ENCODE measurements at regions not wholly inside any gene's neighbourhood (a gene's known extent, or its start where the extent isn't known, plus 50 kb on each side); places are given as distances from the start of the nearest gene placed in this dataset.

DNA sequence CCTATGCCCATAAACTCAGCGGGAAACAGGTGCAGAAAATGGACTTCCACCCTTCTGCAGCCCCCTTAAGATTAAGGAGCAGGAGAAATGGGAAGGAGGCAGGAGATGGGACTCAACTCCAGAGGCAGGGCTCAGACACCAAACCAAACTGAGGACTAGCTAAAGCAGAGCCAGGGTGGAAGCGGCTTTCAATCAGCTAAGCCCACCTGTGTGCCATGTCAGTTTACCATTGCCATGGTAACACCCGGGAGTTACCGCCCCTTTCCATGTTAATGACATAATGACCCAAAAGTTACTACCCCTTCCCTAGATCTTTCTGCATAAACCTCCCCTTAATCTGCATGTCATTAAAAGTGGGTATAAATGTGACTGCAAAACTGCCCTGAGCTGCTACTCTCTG lies 653.5 kb downstream of the PTPRU start:
- Histone ChIP-seq H3K27me3 (ENCODE audit: control insufficient read depth, insufficient read depth, low read length) (no peaks in the 10 kb centered on the region), H3K27ac (ENCODE audit: low read length) (no peak overlapping the region), H3K36me3 (ENCODE audit: control insufficient read depth, low read depth, low read length) (no peaks in the 10 kb centered on the region), H3K4me3 (ENCODE audit: low read length) (no peak overlapping the region), H3K4me1 (ENCODE audit: control insufficient read depth, low read depth, low read length) (no peaks in the 10 kb centered on the region), H3K9ac (ENCODE audit: low read length) (no peak overlapping the region), H3K9me3 (ENCODE audit: control insufficient read depth, low read depth, low read length) (no peaks in the 10 kb centered on the region)

DNA sequence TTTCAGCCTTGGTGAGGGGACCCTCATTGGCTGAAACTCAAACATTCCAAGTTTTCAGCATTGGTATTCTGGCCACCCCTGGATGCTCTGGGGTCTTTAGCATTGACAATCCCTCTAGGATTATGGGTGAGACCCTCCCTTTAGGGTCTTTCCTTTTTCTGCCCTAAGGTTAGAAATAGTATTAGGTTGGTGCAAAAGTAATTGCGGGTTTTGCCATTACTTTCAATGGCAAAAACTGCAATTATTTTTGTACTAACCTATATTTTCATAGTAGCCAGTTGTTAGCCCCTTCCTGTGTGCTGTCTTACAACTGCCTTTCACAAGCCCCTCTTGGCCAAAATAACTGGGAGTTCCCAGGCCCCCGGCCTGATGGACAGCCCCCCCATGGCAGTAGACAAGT lies 648.4 kb downstream of the PTPRU start:
- Histone ChIP-seq H3K4me3 (ENCODE audit: low read length) (no peak overlapping the region), H3K27me3 (ENCODE audit: control insufficient read depth, insufficient read depth, low read length) (no peaks in the 10 kb centered on the region), H3K9me3 (ENCODE audit: control insufficient read depth, low read depth, low read length) (no peaks in the 10 kb centered on the region), H3K9ac (ENCODE audit: low read length) (no peak overlapping the region), H3K4me1 (ENCODE audit: control insufficient read depth, low read depth, low read length) (no peaks in the 10 kb centered on the region), H3K36me3 (ENCODE audit: control insufficient read depth, low read depth, low read length) (no peaks in the 10 kb centered on the region), H3K27ac (ENCODE audit: low read length) (no peak overlapping the region)

DNA sequence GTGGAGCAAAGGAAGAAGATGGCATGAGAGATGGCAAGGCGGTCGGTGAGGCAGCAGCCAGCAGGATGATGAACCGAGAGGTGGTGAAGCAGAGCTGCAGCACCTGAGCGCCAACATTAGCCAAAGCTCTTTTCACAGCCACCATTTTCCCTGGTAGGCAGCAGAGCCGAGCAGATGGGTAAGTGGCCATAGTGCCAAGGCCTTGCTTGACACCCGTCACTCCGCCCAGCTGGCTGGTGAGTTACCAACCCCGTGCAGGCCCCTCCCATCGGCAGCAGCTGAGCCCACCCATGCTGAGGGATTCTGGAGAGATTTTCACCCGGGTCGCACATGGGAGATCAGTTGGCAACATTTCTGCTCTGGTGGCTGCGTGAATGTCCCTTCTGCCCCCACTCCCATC lies 647.7 kb downstream of the PTPRU start:
- H3K27me3 ChIP-seq (ENCODE audit: control insufficient read depth, insufficient read depth, low read length): no peaks in the 10 kb centered on the region
- no peaks in the 10 kb centered on the region for H3K9me3 ChIP-seq (ENCODE audit: control insufficient read depth, low read depth, low read length)
- H3K27ac ChIP-seq (ENCODE audit: low read length): no peak overlapping the region
- no peak overlapping the region for H3K9ac ChIP-seq (ENCODE audit: low read length)
- no peaks in the 10 kb centered on the region for H3K36me3 ChIP-seq (ENCODE audit: control insufficient read depth, low read depth, low read length)
- H3K4me3 ChIP-seq (ENCODE audit: low read length): no peak overlapping the region
- H3K4me1 ChIP-seq (ENCODE audit: control insufficient read depth, low read depth, low read length): no peaks in the 10 kb centered on the region

DNA sequence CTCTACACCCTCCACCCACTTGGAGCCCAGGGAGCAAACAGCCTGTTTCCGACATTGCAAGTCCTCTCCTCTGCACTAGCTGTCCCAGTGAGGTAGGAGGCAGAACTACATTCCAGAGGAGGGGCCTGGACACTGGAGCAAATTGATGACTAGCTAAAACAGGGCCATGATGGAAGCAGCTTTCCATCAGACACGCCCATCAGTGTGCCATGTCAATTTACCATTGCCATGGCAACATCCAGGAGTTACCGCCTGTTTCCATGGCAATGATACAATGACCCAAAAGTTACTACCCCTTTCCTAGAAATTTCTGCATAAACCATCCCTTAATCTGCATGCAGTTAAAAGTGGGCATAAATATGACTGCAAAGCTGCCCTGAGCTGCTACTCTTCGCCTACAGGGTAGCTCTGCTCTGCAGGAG lies 647.1 kb downstream of the PTPRU start:
- Histone ChIP-seq H3K27me3 (ENCODE audit: control insufficient read depth, insufficient read depth, low read length) (no peaks in the 10 kb centered on the region), H3K4me1 (ENCODE audit: control insufficient read depth, low read depth, low read length) (no peaks in the 10 kb centered on the region), H3K4me3 (ENCODE audit: low read length) (no peak overlapping the region), H3K9ac (ENCODE audit: low read length) (no peak overlapping the region), H3K27ac (ENCODE audit: low read length) (no peak overlapping the region), H3K9me3 (ENCODE audit: control insufficient read depth, low read depth, low read length) (no peaks in the 10 kb centered on the region), H3K36me3 (ENCODE audit: control insufficient read depth, low read depth, low read length) (no peaks in the 10 kb centered on the region)

DNA sequence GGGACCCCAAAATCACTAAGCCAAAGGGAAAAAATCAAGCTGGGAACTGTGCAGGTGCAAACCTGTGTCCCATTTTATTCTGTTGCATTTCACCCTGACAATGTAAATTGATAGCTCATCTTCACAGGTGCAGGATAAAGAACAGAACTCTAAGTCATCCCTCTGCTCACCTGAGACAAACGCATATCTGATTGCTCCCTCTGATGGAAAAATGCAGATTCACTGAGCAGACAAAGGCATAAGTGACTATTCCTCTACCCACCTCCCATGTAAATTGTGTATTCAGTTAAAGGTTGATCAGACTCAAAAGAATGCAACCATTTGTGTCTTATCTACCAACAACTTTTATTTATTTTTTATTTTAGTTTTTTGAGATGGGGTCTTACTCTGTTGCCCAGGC lies 644.2 kb downstream of the PTPRU start:
- no peak overlapping the region for H3K27ac ChIP-seq (ENCODE audit: low read length)
- H3K36me3 ChIP-seq (ENCODE audit: control insufficient read depth, low read depth, low read length): no peaks in the 10 kb centered on the region
- H3K9ac ChIP-seq (ENCODE audit: low read length): no peak overlapping the region
- no peaks in the 10 kb centered on the region for H3K4me1 ChIP-seq (ENCODE audit: control insufficient read depth, low read depth, low read length)
- no peaks in the 10 kb centered on the region for H3K9me3 ChIP-seq (ENCODE audit: control insufficient read depth, low read depth, low read length)
- no peak overlapping the region for H3K4me3 ChIP-seq (ENCODE audit: low read length)
- no peaks in the 10 kb centered on the region for H3K27me3 ChIP-seq (ENCODE audit: control insufficient read depth, insufficient read depth, low read length)

DNA sequence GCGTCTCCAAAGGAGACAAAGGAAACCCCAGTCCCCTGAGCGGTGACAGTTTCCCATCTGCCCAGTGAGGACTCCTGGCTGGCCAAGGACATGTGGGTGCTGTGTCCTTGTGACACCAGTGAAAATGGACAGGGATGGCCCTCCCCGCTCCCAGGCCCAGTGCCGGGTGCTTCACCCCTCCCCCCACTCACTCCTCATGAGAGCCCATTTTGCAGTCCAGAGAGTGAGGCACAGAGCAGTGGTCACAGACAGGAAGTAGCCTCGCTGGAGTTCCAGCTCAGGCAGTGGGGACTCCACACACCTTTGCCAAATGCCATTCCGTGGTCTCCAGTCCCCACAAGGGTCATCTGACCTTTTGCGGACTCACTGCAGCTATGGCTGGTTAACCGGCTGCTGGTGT lies 642.9 kb downstream of the PTPRU start:
- H3K9ac ChIP-seq (ENCODE audit: low read length): no peak overlapping the region
- no peaks in the 10 kb centered on the region for H3K4me1 ChIP-seq (ENCODE audit: control insufficient read depth, low read depth, low read length)
- no peak overlapping the region for H3K4me3 ChIP-seq (ENCODE audit: low read length)
- no peaks in the 10 kb centered on the region for H3K27me3 ChIP-seq (ENCODE audit: control insufficient read depth, insufficient read depth, low read length)
- H3K9me3 ChIP-seq (ENCODE audit: control insufficient read depth, low read depth, low read length): no peaks in the 10 kb centered on the region
- no peak overlapping the region for H3K27ac ChIP-seq (ENCODE audit: low read length)
- no peaks in the 10 kb centered on the region for H3K36me3 ChIP-seq (ENCODE audit: control insufficient read depth, low read depth, low read length)

DNA sequence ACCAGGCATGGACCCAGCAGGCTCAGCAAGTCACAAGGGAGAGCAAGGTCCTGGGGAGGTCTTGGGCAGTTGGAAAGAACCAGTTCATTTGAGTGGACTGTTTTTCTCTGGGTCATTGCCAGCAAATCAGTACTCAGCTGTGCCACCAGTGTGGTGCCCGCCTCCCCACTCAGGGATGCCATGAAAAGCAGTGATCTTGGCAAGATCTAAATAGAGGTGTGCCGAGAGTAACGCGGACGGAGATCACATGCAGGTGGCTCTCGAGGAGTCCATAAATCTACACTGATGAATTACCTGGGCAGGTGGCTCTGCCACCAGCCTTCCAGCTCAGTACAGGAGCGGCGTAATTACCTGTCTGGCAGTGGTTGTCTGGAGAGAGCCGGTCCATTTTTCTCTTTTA lies 642.2 kb downstream of the PTPRU start:
- Histone ChIP-seq H3K27ac (ENCODE audit: low read length) (no peak overlapping the region), H3K4me3 (ENCODE audit: low read length) (no peak overlapping the region), H3K27me3 (ENCODE audit: control insufficient read depth, insufficient read depth, low read length) (no peaks in the 10 kb centered on the region), H3K36me3 (ENCODE audit: control insufficient read depth, low read depth, low read length) (no peaks in the 10 kb centered on the region), H3K4me1 (ENCODE audit: control insufficient read depth, low read depth, low read length) (no peaks in the 10 kb centered on the region), H3K9ac (ENCODE audit: low read length) (no peak overlapping the region), H3K9me3 (ENCODE audit: control insufficient read depth, low read depth, low read length) (no peaks in the 10 kb centered on the region)

DNA sequence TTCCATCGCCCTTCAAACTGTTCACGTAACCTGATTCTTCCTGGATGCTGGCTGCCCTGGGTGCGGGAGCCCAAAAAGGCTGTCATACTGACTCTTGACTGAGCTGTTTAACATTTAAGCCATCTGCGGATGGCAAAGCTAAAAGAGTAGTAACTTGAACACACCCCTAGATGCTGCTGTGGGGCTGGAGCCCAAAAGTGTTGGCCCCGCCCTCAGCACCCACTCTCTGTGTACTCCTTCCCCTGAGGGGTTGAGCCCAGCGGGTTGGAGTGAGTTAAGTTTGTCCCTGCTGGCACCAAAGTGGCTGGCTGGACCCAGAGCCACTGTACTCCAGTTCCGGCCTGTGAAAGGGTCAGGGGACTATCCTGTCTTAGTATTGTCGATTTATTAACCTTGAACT lies 640.6 kb downstream of the PTPRU start:
- H3K27me3 ChIP-seq (ENCODE audit: control insufficient read depth, insufficient read depth, low read length): no peaks in the 10 kb centered on the region
- H3K27ac ChIP-seq (ENCODE audit: low read length): no peak overlapping the region
- H3K4me3 ChIP-seq (ENCODE audit: low read length): no peak overlapping the region
- H3K9ac ChIP-seq (ENCODE audit: low read length): no peak overlapping the region
- H3K4me1 ChIP-seq (ENCODE audit: control insufficient read depth, low read depth, low read length): no peaks in the 10 kb centered on the region
- H3K36me3 ChIP-seq (ENCODE audit: control insufficient read depth, low read depth, low read length): no peaks in the 10 kb centered on the region
- H3K9me3 ChIP-seq (ENCODE audit: control insufficient read depth, low read depth, low read length): no peaks in the 10 kb centered on the region

DNA sequence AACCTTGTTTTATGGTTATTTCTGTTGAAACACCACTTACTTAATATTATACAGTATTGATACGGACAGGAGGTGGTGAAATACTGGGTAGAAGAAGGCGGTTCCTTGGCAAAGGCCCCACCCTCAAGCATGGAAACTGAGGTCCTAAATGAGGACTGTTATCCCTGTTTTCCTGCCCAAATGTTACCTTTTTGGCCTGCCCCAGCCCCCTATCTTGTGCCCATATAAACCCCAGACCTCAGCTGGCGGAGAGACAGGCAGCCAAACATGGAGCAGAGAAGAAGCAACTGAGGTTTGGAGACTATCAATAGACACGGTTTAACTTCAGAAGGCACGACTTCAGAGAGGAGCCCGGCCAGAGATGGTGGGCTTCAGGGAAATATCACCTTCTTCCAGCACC lies 640.1 kb downstream of the PTPRU start:
- Histone ChIP-seq H3K27ac (ENCODE audit: low read length) (no peak overlapping the region), H3K36me3 (ENCODE audit: control insufficient read depth, low read depth, low read length) (no peaks in the 10 kb centered on the region), H3K4me3 (ENCODE audit: low read length) (no peak overlapping the region), H3K9me3 (ENCODE audit: control insufficient read depth, low read depth, low read length) (no peaks in the 10 kb centered on the region), H3K9ac (ENCODE audit: low read length) (no peak overlapping the region), H3K27me3 (ENCODE audit: control insufficient read depth, insufficient read depth, low read length) (no peaks in the 10 kb centered on the region), H3K4me1 (ENCODE audit: control insufficient read depth, low read depth, low read length) (no peaks in the 10 kb centered on the region)

DNA sequence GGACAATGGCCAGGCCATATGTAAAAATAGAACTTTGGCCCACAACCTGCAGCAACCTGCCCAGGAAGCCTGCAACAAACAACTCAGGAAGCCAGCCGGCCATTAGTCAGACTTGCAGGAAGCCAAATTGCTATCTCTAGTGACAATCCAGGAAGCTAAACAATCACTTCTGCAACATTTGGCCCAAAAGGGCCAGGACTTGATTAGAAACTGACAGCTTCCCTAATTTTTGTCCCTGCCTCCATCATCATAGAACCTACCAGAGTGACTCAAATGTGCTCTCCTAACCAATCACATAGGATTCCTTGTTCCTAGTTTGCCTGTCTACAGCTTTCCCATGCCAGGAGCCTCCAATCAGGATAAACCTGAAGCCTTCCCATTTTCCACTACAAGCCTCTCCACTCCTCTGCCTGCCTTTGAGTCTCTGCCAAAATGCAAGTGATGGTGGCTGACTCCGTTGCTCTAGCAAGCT lies 639.3 kb downstream of the PTPRU start:
- Histone ChIP-seq H3K36me3 (ENCODE audit: control insufficient read depth, low read depth, low read length) (no peaks in the 10 kb centered on the region), H3K9ac (ENCODE audit: low read length) (no peak overlapping the region), H3K27me3 (ENCODE audit: control insufficient read depth, insufficient read depth, low read length) (no peaks in the 10 kb centered on the region), H3K4me3 (ENCODE audit: low read length) (no peak overlapping the region), H3K4me1 (ENCODE audit: control insufficient read depth, low read depth, low read length) (no peaks in the 10 kb centered on the region), H3K27ac (ENCODE audit: low read length) (no peak overlapping the region), H3K9me3 (ENCODE audit: control insufficient read depth, low read depth, low read length) (no peaks in the 10 kb centered on the region)

DNA sequence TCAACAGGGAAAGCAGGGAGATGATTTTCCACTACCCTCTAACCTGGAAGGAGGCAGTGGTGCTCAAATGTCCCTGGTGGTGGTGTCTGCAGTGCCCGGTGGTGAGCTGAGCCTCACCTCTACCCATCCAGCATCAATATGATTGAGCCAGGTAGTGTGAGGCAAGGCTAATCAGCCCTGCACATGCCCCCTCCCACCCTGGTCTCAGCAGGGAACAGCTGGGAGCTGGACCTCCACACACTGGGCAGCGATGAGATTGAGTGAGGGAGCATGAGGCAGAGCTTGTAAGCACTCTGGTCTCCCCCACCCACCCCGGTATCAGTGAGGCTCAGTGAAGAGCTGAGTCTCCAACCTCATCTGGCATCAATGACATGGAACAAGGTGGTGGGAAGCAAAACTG lies 634.3 kb downstream of the PTPRU start:
- Histone ChIP-seq H3K9ac (ENCODE audit: low read length) (no peak overlapping the region), H3K27me3 (ENCODE audit: control insufficient read depth, insufficient read depth, low read length) (no peaks in the 10 kb centered on the region)

DNA sequence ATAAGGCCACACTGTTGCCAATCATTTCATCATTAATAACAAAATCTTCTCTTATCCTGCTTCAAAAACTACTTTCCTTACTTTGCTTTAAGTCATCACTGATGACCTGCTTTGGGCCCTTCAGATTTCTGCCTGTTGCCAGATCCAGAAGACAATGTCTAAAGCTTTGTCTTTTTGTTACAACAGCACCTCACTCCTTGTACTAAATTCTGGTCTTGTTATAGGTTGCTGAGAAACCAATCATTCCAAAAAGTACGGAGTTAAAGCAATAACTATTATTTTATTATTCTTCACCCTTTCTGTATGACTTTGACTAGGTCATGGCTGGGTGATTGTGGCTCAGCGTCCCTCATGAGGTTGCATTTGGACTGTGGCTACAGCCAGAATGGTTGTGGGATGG lies 633.5 kb downstream of the PTPRU start:
- peaks cover 5% of the 10 kb centered on the region for H3K4me1 ChIP-seq (ENCODE audit: control insufficient read depth, low read depth, low read length)
- H3K27ac ChIP-seq (ENCODE audit: low read length): no peak overlapping the region
- no peaks in the 10 kb centered on the region for H3K9me3 ChIP-seq (ENCODE audit: control insufficient read depth, low read depth, low read length)
- no peaks in the 10 kb centered on the region for H3K36me3 ChIP-seq (ENCODE audit: control insufficient read depth, low read depth, low read length)
- no peak overlapping the region for H3K9ac ChIP-seq (ENCODE audit: low read length)
- no peaks in the 10 kb centered on the region for H3K27me3 ChIP-seq (ENCODE audit: control insufficient read depth, insufficient read depth, low read length)
- no peak overlapping the region for H3K4me3 ChIP-seq (ENCODE audit: low read length)

More for the DNA sequence above, 634.3 kb downstream of the PTPRU start:
- Histone ChIP-seq H3K4me1 (ENCODE audit: control insufficient read depth, low read depth, low read length) (peaks cover 5% of the 10 kb centered on the region), H3K9me3 (ENCODE audit: control insufficient read depth, low read depth, low read length) (no peaks in the 10 kb centered on the region), H3K36me3 (ENCODE audit: control insufficient read depth, low read depth, low read length) (no peaks in the 10 kb centered on the region), H3K27ac (ENCODE audit: low read length) (no peak overlapping the region), H3K4me3 (ENCODE audit: low read length) (no peak overlapping the region)

All from iPS-18a (cell line).